HG03442 (cell line): ENCODE measurements at regions not wholly inside any gene's neighbourhood (a gene's known extent, or its start where the extent isn't known, plus 50 kb on each side); places are given as distances from the start of the nearest gene placed in this dataset.
"Not testable (repeated sequence)": the region's sequence is repeated elsewhere in the genome, so short reads cannot be mapped to it uniquely, and the experiment has no call there.

ENCODE experiments used
- ATAC-seq: cut with Tn5 transposase; IDR thresholded peaks from one replicate; pipeline ENCODE4 v1.9.1; 2021; ENCODE audit warnings: mild to moderate bottlenecking, moderate library complexity; ENCODE audit not compliant: unreplicated experiment

- no peak for ATAC-seq
Observed at GRCh38 chr5:164185000-164185399, 679.6 kb downstream of the MAT2B start.

DNA sequence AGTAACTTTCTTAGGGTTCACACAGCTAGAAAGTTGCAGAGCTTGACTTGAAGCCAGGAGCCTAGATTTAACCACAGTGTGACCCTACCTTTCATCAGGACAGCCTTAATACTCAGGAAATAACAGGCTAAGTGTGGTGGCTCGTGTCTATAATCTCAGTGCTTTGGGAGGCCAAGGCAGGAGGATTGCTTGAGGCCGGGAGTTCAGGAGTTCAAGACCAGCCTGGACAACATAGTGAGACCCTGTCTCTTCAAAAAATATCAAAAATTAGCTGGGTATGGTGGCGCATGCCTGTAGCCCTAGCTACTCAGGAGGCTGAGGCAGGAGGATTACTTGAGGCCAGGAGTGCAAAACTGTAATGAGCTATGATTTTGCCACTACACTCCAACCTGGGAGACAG, 681.1 kb downstream of the MAT2B start:
- no peak for ATAC-seq

- no peak for ATAC-seq
Observed at GRCh38 chr5:164187785-164188184, 682.4 kb downstream of the MAT2B start.

- no peak for ATAC-seq
Observed at GRCh38 chr5:164188733-164189148, 683.3 kb downstream of the MAT2B start.

DNA sequence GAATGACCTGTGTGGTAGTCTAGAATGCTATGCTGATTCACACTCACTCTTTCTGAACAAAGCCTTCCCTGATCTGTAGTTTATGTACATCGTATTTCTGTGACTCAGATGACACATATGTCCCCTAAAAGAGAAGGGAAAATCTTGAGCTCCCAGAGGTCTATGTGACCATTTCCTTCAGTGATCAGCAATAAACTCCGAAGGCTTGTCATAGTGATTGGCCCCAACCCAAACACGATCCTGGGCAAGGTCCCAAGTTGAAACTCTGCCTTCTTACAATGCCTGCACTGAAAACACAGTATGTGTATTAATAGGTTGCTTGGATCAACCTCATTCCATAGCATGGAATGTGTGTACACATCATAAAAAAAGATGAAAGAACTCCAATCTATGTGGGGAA, 685.8 kb downstream of the MAT2B start:
- no peak for ATAC-seq

DNA sequence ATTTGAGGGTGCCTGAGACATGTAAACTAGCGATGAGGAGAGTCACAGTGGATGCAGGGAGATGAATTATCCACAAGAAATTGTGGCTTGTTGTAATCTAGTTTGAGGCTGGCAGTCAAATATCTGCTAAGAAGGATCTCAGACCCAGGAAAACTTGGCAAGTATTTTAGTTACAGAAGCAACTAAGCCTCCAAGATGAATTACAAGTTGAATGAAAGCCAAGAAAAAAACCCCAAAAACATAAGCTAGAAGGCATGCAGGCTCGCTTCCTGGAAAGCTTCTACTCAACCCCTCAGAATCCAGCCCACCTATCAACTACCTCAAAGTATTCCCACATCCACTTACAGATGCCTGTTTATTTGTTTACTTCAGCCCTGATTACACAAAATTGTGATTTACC, 696.9 kb downstream of the MAT2B start:
- no peak for ATAC-seq

DNA sequence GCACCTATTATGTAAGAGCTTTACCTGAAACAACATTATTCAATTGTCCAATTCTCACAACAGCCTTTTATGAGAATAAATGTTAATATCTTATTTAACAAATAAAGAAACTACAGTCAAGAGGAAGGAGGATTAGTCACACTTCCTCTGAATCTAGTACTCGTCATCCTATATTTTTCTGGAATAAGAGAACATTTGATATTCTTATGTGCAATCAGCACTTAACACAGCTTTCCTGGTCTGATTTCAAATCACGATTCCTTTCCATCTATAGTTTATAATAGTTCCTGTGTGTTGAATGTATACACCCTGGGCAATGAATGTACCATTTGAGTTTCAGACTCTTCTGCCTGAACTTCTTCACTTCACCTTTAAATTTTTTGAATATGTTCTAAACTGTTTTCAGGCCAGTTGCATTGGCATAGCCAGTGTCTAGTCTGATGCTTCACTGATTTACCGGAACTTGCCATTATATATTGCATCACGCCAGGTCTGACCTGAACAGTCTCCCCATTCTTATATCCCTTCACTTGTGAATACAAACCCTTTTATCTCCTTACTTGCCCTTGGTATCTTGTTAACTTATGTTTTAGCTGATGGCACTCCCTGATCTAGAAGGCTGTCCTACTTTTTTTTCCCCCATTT, 698.3 kb downstream of the MAT2B start:
- ATAC-seq, result no peak

GRCh38 chr5:164204338-164204946, 699.0 kb downstream of the MAT2B start:
- no peak for ATAC-seq

DNA sequence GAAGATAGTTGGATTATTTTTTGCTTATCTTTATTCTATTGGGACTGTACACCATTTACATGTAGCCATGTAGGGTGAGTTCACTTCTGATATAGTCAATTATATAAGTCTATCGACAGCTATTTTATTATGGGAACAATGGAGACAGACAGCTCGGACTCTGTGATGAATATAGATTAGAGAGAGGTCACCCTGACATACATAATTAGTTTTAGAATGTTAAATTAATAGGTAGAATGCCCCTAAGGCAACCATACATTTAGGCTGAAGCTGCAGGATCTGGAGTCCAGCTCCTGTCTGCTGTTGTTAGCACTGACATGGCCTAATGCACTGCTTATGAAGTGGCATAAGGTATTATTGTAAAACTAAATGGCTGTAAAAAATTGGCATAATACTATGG, 700.8 kb downstream of the MAT2B start:
- no peak for ATAC-seq

DNA sequence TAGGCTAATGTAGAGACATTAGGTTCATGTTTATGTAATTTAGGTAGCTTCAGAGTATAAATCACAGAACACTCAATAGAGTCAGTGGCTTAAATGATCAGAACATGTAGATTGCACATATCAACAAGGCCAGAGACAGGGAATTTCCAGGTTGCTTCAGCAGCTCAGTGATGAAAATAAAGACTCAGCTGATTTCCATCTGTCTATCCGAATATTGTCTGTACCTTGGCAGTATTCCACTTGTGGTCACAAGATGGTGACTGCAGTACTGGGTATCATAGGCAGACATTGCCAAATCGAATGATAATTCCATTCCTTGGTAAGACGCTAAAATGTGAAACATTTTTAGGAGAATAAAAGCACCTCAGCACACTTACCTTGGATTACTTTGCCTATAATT, 702.2 kb downstream of the MAT2B start:
- ATAC-seq, result no peak

DNA sequence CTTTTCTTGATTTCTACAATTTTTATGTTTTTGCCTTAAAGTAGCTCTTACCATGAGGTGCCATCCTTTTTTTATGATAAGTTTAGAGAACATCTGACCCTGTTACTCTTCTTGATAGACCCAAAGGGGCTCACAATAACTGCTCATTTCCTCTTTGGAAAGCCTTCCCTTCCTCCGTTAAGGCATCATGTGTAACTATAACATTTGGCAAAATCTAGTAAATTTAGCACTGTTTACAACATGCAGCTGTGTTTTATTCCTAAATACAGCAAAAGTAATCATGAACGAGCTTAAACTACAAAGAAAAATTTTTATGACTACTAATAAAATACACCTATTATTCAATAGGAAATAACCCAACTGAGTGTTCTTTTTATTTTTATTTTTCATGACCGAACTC, 705.1 kb downstream of the MAT2B start:
- no peak for ATAC-seq

- ATAC-seq, result no peak
Observed at GRCh38 chr5:164214698-164215097, 709.3 kb downstream of the MAT2B start.

DNA sequence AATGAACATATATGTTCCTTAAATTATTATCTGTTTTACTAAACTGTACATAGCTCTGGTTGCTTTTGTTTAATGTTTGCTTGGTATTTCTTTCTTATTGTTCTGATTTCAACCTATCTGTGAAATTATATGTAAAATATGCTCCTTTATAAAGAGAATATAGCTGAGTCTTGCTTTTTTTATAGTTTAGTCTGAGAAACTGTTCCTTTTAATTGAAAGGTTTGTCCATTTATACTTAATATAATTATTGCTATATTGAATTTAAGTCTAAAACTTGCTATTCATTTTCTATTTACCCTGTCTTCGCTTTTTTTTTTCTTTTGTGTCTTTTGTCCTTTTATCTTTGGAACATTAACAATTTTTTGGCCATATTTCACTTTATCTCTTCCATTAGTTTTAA, 712.0 kb downstream of the MAT2B start:
- ATAC-seq, result no peak

DNA sequence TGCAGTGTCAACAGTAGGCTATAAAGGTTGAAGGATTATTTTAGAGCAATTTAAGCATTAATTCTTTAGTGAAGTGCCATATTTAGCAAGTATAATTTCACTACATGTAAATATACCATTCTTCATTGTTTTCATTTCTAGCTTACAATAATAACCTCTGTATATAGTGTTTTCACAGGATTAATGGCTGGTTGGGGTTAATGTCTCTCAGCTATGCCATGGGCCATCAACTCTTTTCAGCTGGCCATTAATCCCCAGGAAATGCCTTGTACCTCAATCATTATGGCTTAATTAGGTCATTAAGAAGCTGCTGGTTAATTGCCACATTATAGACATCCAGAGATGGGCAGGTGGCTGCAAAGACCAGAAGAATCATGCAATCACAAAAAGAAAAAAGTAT, 715.1 kb downstream of the MAT2B start:
- no peak for ATAC-seq

DNA sequence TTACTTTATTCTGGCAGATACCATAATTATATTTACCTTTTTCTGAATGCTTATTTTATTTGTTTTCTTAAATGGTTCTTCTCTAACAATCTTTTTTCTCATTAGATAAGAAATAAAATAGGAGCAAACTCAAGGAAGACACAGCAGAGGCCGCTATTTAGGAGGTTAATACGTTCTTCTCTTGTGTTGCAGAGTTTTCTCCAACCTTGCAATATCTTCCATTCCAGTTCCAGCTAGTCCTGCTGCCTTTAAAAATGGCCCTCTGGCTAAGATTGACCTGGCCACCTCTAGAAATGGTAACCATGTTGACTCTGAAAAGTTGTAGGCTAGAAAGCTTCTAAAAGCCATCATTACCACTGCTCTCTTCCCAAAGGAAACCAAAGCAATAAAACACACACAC, 718.8 kb downstream of the MAT2B start:
- ATAC-seq, result no peak

GRCh38 chr5:164224772-164225171, 719.4 kb downstream of the MAT2B start:
- ATAC-seq, result no peak

GRCh38 chr5:164230341-164230740, 724.9 kb downstream of the MAT2B start:
- no peak for ATAC-seq

DNA sequence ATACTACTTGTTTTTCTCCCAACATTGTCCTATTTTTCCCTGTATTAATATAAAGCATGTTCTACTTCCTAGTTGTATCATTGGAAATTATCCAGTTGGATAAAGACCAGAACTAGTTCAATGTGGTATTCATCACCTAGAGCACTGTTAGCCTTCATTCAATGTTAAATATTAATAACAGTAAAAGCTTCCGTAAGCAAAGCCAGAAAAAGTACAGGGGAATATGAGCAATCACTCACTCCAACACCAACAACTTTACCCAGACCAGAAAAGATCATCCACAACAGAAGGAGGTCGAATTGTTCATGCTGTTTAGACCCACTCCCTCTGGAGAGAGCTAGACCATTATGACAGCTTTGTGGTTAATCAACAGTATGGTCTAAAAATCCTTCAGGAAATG, 728.4 kb downstream of the MAT2B start:
- ATAC-seq, result no peak

- ATAC-seq, result no peak
Observed at GRCh38 chr5:164234321-164234720, 728.9 kb downstream of the MAT2B start.

- no peak for ATAC-seq
Observed at GRCh38 chr5:164235300-164235891, 730.0 kb downstream of the MAT2B start.

DNA sequence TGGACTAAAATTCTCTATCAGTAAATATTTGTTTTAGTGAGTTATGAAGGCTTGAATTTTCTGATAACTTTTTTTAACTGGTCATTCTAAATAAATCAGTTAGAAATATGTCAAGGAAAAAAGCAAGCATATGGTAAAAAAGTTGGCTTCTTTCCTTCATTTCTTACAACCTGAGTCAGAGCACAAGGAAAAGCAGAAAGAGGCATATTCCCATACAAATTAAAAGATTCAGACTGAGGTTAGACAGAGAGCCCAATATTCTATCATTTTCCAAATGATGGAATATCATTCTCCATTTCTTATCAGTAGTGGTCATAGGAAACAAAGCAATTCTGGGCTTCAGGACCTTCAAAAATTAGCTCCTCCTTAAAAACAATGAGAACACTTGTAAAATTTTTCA, 732.1 kb downstream of the MAT2B start:
- no peak for ATAC-seq

DNA sequence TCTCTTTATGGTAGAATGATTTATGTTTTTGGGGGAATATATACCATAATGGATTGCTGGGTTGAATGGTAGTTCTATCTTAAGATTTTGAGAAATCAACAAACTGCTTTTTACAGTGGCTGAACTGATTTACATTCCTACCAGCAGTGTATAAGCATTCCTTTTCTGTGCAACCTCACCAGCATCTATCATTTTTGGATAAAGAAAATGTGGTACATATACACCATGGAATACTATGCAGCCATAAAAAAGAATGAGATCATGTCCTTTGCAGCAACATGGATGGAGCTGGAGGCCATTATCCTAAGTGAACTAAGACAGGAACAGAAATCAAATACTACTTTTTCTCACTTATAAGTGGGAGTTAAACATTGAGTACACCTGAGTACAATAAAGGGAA, 746.4 kb downstream of the MAT2B start:
- not testable (repeated sequence) for ATAC-seq

DNA sequence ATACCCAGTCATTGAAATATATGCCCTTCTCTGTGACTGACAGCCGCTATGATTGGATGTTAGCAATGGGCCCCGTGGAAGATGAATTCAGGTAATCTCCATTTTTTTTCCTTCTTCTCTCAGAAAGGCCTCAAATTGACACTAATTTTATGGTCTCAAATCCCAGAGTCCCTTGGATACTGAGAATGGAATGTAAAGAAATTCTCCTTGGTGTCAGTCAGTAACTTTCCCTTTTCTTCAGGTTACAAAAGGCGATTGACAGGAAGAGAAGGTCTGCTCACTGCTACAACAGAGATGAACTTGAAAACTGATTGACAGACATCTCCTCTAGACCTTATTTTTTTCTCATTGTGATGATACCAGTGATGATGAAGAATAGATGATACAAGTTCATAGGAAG, 748.3 kb downstream of the MAT2B start:
- ATAC-seq, result no peak
